Coronary artery (tissue), 2 donors: ENCODE measurements at regions not wholly inside any gene's neighbourhood (a gene's known extent, or its start where the extent isn't known, plus 50 kb on each side); places are given as distances from the start of the nearest gene placed in this dataset.
A peak's percentile ranks its signal among the peaks of the same experiment; 100 is the strongest.
"Not testable (repeated sequence)": the region's sequence is repeated elsewhere in the genome, so short reads cannot be mapped to it uniquely, and the experiment has no call there.

Experiments
- DNase-seq: peaks from one replicate; pipeline ENCODE4 v3.0.0-alpha.2; 2017; ENCODE audit warnings: low spot score
- H3K27ac ChIP-seq, 2 donors: fragments of 200-600 bp; sonication (generic); one replicate each; pipeline ENCODE4 v1.5.1; 2016 to 2019
- H3K4me3 ChIP-seq: fragments of 200-600 bp; sonication (generic); 2 replicates; pipeline ENCODE4 v1.5.1; 2016; ENCODE audit warnings: mild to moderate bottlenecking, moderate library complexity
- CTCF ChIP-seq: fragments of 200-600 bp; sonication (generic); IDR thresholded peaks from one replicate; pipeline ENCODE4 v1.5.1; 2019; ENCODE audit warnings: antibody characterized with exemption

- Histone ChIP-seq H3K4me3 (no peak overlapping the region), H3K27ac (no peak overlapping the region)
- no peak for TF ChIP-seq CTCF
- DNase-seq = no peak
These were observed 351.7 kb upstream of the ARID1B start for GRCh38 chr6:156425359-156426020.

- Histone ChIP-seq H3K27ac (no peak overlapping the region), H3K4me3 (no peak overlapping the region)
- DNase-seq = no peak
- no peak for TF ChIP-seq CTCF
These were observed 353.3 kb upstream of the ARID1B start for GRCh38 chr6:156423829-156424228.

GRCh38 chr6:156423075-156423474 is 354.1 kb upstream of the ARID1B start:
- TF ChIP-seq CTCF = no peak
- H3K4me3 ChIP-seq = no peak overlapping the region
- no peak overlapping the region for H3K27ac ChIP-seq
- DNase-seq = no peak

- Histone ChIP-seq H3K4me3 (no peak overlapping the region), H3K27ac (no peak overlapping the region)
- no peak for TF ChIP-seq CTCF
These were observed 355.2 kb upstream of the ARID1B start for GRCh38 chr6:156421933-156422332.

GRCh38 chr6:156421301-156421700 is 355.9 kb upstream of the ARID1B start:
- not testable (repeated sequence) for DNase-seq, H3K4me3 ChIP-seq, H3K27ac ChIP-seq

More at GRCh38 chr6:156421933-156422332, 355.2 kb upstream of the ARID1B start:
- DNase-seq = no peak

- no peak overlapping the region for H3K4me3 ChIP-seq
- DNase-seq = no peak
- peak overlapping the region in 1 of 2 donors; percentile 47 for H3K27ac ChIP-seq
- TF ChIP-seq CTCF = no peak
These were observed 356.8 kb upstream of the ARID1B start for GRCh38 chr6:156420172-156420993.

- H3K4me3 ChIP-seq = no peak overlapping the region
- no peak overlapping the region for H3K27ac ChIP-seq
- TF ChIP-seq CTCF = no peak
- DNase-seq = no peak
These were observed 357.6 kb upstream of the ARID1B start for GRCh38 chr6:156419594-156419993.
